T47D (cell line): ENCODE measurements at regions not wholly inside any gene's neighbourhood (a gene's known extent, or its start where the extent isn't known, plus 50 kb on each side); places are given as distances from the start of the nearest gene placed in this dataset.
"Not testable (repeated sequence)": the region's sequence is repeated elsewhere in the genome, so short reads cannot be mapped to it uniquely, and the experiment has no call there.

Source experiments
- DNase-seq, 2 experiments: peaks; one replicate each; pipeline versions ENCODE4 v3.0.0 to v3.0.0-alpha.2; 2011 to 2012; ENCODE audit warnings: low read depth in 1 of 2, low spot score in 1 of 2
- JUND ChIP-seq: IDR thresholded peaks from 2 replicates; pipeline ENCODE4 v1.6.1; 2012; ENCODE audit warnings: low read depth
- in situ Hi-C: cut with HindIII; loops from 2 replicates; pipeline ENCODE4 v1.10.0; 2016; ENCODE audit warnings: low sequenced_read_pairs, low pct_unique_long_range_greater_than_20kb

GRCh38 chr12:5305425-5305824 lies 126.5 kb upstream of the NTF3 start:
- in situ Hi-C loops = no loop called here
- TF ChIP-seq JUND = no peak
- no peak for DNase-seq

- in situ Hi-C loops = no loop called here
- no peak for TF ChIP-seq JUND
Observed at GRCh38 chr12:5305886-5306545, 125.9 kb upstream of the NTF3 start.

GRCh38 chr12:5307065-5307464 lies 124.8 kb upstream of the NTF3 start:
- in situ Hi-C loops = no loop called here
- no peak for DNase-seq
- TF ChIP-seq JUND = no peak

More at GRCh38 chr12:5305886-5306545, 125.9 kb upstream of the NTF3 start:
- DNase-seq = no peak

GRCh38 chr12:5308216-5308615 lies 123.7 kb upstream of the NTF3 start:
- DNase-seq = no peak
- no peak for TF ChIP-seq JUND
- in situ Hi-C loops = no loop called here

- in situ Hi-C loops = no loop called here
- no peak for DNase-seq
- no peak for TF ChIP-seq JUND
Observed at GRCh38 chr12:5308996-5309395, 122.9 kb upstream of the NTF3 start.

- DNase-seq = no peak
- no peak for TF ChIP-seq JUND
- in situ Hi-C loops = no loop called here
Observed at GRCh38 chr12:5309654-5310053, 122.3 kb upstream of the NTF3 start.

- TF ChIP-seq JUND = no peak
- DNase-seq = no peak
- in situ Hi-C loops = no loop called here
Observed at GRCh38 chr12:5310151-5310550, 121.8 kb upstream of the NTF3 start.

GRCh38 chr12:5317556-5317955 lies 114.4 kb upstream of the NTF3 start:
- in situ Hi-C loops = no loop called here
- DNase-seq = no peak
- no peak for TF ChIP-seq JUND

- in situ Hi-C loops = no loop called here
- DNase-seq = no peak
- TF ChIP-seq JUND = no peak
Observed at GRCh38 chr12:5318874-5319273, 113.0 kb upstream of the NTF3 start.

- no peak for TF ChIP-seq JUND
- in situ Hi-C loops = no loop called here
- no peak for DNase-seq
Observed at GRCh38 chr12:5328669-5329517, 103.0 kb upstream of the NTF3 start.

GRCh38 chr12:5332551-5332950 lies 99.4 kb upstream of the NTF3 start:
- in situ Hi-C loops = no loop called here
- TF ChIP-seq JUND = no peak
- no peak for DNase-seq

- TF ChIP-seq JUND = no peak
- DNase-seq = no peak
- in situ Hi-C loops = no loop called here
Observed at GRCh38 chr12:5333096-5333495, 98.8 kb upstream of the NTF3 start.

GRCh38 chr12:5335069-5335468 lies 96.8 kb upstream of the NTF3 start:
- DNase-seq = no peak
- in situ Hi-C loops = no loop called here
- no peak for TF ChIP-seq JUND

GRCh38 chr12:5341086-5341485 lies 90.8 kb upstream of the NTF3 start:
- in situ Hi-C loops, DNase-seq: not testable (repeated sequence)
